NCI-H2171 (cell line): ENCODE measurements at regions not wholly inside any gene's neighbourhood (a gene's known extent, or its start where the extent isn't known, plus 50 kb on each side); places are given as distances from the start of the nearest gene placed in this dataset.
A peak's percentile ranks its signal among the peaks of the same experiment; 100 is the strongest.
"Not testable (repeated sequence)": the region's sequence is repeated elsewhere in the genome, so short reads cannot be mapped to it uniquely, and the experiment has no call there.

Source experiments
- DNase-seq: peaks from one replicate; lab custom pipeline; 2025; lab: John Stamatoyannopoulos, UW

DNA sequence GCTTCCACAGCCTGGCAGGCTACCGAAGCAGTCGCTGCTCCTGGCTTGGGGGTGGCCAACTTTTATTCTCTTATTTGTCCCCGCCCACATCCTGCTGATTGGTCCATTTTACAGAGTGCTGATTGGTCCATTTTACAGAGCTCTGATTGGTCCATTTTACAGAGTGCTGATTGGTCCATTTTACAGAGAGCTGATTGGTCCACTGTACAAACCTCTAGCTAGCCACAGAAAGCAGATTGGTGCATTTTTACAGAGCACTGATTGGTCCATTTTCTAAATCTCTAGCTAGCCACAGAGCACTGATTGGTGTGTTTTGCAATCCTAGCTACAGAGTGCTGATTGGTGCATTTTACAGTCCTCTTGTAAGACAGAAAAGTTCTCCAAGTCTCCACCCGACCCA is 187.9 kb upstream of the TOM1L1 start:
- not testable (repeated sequence) for DNase-seq

DNA sequence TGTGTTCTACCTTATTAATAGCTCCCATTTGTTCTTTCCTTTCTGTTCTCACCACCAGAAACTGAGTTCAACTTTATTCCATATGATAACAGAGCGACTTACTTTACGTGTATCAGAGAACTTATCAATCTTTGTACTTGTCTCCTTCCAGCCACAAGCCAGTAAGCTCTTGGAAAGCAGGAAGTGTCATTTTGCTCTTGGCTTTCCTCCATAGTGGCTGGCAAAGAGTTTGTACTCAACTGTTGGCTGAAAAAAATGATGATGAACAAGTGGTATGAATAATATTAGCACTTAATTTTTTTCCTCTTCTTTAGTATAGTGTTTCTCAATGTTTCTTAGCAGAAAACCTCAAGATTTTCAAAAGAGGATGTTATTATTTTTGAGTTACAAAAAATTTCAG is 182.4 kb upstream of the TOM1L1 start:
- DNase-seq: no peak

- DNase-seq: no peak
These were observed 173.0 kb upstream of the TOM1L1 start for GRCh38 chr17:54727624-54728023.

DNA sequence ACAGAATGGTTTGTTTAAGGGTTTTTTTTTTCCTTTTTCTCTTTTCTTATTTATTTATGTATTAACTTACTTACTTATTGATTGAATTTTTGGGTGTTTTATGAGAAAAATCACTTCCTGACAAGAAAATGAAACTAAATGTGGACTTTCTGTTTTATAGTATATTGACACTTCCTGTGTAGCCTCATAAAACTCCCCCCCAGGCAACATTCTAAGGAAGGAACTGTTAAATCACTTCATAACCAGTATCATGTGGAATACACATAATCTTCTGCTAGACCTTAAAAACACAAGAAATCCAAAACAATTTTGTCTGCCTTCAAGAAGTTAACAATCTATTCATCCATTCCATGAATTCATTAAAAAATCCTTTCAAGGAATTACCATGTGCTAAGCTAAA is 164.1 kb upstream of the TOM1L1 start:
- no peak for DNase-seq

DNA sequence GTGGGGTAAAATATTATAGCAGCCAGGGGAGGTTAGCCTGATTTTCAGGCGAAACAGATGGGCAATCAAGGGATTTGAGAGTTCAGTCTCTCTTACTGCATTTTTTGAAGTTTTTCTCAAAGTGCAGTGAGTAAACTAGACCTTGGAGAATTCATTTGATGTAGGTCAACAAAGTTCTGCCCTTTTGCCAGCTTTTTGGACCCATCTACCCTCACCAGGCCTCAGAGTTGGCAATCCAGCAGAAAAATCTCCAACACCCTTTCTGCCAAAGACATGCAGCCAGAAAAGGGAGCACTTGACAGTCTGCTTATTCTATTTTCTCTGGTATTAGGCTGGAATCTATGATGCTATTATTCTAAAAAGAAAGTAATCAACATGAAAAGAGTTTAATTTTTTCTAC is 162.2 kb upstream of the TOM1L1 start:
- DNase-seq: no peak

DNA sequence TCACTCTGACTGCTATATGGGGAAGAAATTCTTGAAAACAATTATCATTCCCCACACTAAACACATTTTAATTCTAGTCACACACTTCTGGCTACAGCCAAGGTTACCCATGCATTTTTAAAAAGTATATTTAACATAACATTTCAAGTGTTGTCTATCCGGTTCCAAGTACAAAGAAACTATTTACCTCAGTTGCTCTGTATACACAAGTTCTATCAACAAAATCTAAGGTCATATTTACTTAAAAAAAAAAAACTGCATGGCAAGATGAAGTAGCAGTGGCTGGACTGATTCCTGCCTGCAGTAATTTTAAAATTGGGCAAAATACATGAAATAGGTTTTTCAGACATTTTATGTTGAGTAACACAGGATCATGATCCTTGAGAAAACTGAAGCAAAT is 155.9 kb upstream of the TOM1L1 start:
- no peak for DNase-seq

- DNase-seq: no peak
These were observed 155.4 kb upstream of the TOM1L1 start for GRCh38 chr17:54745239-54745638.

GRCh38 chr17:54745862-54746261 is 154.8 kb upstream of the TOM1L1 start:
- DNase-seq: no peak

DNA sequence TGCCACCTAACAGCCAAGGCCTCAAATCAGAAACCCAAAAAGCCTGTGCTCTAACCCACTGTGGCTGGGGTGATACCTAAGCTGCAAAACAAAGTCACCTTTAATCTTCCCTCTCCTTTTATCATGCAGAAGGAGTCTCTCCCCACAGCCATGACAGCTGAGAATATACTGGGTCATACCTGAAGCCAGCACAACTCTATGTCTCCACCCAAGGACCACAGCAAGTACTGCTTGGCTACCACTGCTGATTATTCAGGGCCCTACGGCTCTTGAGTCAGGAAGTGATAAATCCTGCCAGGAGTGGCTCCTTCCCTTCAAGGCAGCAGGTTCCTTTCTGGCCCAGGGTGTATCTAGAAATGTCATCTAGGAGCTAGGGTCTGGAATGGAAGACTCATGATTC is 151.5 kb upstream of the TOM1L1 start:
- DNase-seq: no peak

DNA sequence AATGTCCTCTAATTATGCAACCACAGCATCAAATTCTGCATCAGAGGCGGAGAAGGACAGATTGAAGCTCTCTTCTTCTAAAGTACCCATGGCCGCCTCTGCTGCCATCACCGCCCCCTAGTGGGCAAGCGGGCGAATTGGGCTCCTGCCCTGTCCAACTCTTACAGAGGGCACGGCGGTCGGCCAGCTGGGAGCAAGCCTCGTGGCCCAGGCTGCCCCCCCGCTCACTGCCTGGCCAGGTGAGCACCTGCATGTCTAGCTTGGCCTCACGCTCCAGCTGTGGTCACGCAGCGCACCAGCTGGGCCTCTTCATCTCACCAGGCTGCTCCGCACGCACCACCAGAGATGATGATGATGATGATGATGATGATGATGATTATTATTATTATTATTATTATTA is 146.1 kb upstream of the TOM1L1 start:
- DNase-seq: no peak

GRCh38 chr17:54760836-54761235 is 139.8 kb upstream of the TOM1L1 start:
- DNase-seq: no peak

- DNase-seq: no peak
These were observed 129.8 kb upstream of the TOM1L1 start for GRCh38 chr17:54770836-54771235.

- no peak for DNase-seq
These were observed 129.2 kb upstream of the TOM1L1 start for GRCh38 chr17:54771409-54771915.

- no peak for DNase-seq
These were observed 120.4 kb upstream of the TOM1L1 start for GRCh38 chr17:54780238-54780637.

GRCh38 chr17:54781389-54781788 is 119.3 kb upstream of the TOM1L1 start:
- no peak for DNase-seq

DNA sequence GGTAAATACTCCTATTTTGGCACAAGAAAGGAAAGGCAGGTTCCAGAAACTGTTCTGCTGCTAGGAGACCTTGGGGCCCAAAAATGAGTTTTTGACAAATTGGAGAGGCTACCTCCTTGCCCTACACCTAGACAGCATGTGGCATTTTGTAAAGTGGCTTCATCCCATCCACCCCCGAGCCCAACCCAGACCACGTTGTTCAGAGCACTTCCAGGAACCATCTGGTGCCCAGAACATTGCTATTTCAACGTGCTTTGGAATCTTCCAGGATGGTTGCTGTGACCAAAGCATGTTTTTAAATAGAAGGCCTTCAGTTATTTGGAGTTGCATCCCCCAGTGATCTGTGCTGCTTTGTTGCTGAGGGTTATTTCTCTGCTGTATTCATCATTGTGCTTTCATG is 116.3 kb upstream of the TOM1L1 start:
- DNase-seq: no peak

GRCh38 chr17:54785643-54786268 is 114.9 kb upstream of the TOM1L1 start:
- peak; percentile 32 for DNase-seq

DNA sequence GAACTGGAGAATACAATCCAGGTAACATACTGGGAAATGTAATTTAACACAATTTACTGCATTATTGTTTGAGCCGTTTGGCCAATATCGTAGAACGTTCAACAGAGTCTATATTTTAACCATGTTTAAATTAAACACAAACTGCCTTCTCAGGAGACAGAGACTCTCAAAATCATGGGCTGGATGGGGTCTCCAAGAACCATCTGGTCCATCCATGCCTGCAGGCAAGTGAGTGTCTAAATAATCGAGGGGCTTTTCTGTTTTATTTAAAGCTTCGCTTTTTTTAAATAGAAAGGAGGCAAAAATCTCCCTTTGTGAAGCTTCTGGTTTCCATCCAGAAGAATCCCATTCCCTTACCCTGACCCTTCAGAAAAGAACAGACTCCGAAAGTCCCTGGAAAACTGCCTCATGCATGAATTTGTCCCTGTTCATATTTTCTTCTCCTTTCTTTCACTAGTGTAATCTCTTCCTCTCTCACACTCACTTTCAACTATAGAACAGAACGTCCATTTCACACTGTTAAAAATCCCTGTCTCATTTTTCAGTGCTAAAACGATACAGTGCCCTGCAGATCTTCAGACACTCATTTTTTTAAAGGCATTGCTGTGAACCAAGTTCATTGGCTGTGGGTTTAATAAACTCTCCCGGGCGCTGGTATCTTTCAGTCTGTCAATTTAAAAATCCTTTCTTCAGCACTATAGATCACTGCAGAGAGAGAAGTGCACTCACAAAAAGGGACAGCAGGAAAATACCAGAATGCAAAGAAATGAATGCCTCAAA is 111.4 kb upstream of the TOM1L1 start:
- no peak for DNase-seq

DNA sequence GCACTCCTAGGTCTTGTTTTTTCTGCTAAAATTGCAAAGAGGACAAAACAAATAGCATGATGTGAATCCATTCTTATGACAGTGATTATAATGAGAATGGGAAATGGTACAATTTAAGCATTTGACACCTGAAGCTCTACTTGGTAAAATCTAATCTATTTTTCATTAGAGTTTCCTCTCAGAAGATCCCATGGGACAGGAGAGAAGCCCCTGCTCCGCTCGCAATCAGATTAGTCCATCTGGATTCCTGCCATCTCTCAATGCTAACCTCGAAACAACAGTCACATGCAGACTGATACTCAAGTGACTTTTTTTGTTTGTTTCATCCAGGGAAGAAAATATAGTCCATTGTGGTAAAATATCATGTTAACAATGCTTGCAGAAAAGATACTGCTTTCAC is 107.4 kb upstream of the TOM1L1 start:
- DNase-seq: peak; percentile 54

DNA sequence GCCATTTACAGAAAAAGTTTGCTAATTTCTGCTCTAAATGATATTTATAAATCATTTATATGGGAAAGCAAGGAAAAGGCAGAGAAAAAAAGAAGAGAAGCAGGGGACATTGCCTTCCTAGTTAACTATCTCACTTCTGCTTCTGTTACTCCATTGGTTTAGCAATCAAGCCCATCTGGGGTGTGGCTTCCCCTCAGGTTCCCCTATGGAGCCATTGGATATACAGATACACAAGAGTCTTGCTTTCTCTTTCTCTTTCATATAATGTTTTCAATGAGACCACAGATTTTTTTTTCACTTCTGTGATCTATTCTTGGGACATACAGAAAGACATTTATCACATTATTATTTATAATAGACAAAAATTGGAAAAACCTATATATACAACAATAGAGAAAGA is 105.6 kb upstream of the TOM1L1 start:
- DNase-seq: no peak

- no peak for DNase-seq
These were observed 93.3 kb upstream of the TOM1L1 start for GRCh38 chr17:54807331-54807730.

GRCh38 chr17:54813896-54814295 is 86.8 kb upstream of the TOM1L1 start:
- DNase-seq: no peak

DNA sequence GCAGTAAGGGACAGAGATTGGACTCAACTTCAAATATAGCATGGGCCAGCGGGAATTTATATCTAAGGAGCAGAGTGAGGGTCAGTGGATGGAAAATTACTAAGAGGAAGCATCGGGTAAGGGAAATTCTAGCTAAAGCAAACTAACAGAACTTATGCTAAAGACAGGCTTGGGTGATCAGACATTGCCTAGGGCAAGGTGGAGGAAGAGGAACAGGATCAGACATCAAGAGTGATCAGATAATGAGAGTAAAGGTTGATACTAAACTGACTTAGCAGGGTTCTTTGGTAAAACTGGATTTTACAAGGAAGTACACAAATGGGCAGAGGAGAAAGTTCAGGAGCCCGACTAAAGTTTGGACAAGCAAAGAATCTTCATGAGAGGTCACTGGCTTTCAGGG is 86.3 kb upstream of the TOM1L1 start:
- no peak for DNase-seq

DNA sequence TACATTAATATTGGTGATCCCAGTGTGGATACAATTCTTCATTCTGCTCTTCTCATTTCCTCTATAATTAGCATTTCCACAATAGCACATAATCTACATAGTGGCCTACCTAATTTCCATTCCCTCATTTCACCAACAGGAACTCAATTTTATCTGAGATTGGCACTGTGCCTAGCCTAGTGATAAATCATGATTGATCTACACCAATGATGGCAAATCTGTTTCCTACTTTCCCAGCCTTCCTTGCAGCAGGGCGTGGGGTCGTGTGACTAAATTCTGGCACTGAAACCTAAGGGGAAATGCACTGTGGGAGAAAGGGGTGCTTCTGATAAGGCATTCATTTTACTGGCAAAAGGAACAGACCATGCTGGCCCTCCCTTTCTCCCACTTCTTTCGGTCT is 66.6 kb upstream of the TOM1L1 start:
- no peak for DNase-seq
